ENCODE measurements at regions not wholly inside any gene's neighbourhood (a gene's known extent, or its start where the extent isn't known, plus 50 kb on each side); places are given as distances from the start of the nearest gene placed in this dataset.

DNA sequence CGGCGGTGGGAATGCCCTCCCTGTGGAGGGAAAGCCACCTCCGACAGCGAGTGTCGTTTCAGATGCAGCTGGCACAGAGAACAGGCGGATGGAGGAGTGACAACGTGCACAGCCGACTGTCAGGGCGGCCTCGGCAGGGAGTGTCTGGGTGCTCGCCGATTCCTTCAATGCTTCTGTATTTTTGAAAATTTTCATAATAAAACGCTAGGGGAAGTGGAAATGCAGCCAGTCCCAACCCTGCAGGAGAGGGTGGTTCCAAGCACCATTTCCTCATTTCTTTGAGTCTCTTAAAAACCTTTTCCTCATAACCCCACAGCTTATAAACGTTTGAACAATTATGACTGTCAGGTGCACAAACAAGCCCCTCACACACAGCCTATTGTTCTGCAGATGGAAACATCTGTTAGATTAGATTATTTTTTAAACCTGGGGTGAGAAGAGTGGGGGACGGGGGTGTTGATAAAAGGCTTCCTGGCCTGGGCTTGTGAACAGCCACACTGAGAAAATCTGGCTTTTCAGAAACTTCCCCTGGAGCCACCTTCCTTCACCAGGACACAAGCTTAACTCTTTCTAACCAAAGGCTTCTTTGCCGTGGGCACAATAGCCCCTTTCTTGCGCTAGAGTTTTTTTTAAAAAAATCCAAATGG, 228.9 kb downstream of the ANKRD60 start:
- TF ChIP-seq POLR2A (IDR thresholded peaks at IDR 0.05; ENCODE audit: low read depth, low read length) = no peak
- TF ChIP-seq BCL3 (IDR thresholded peaks at IDR 0.05; ENCODE audit: borderline replicate concordance, insufficient read depth, low read depth, low read length, poor library complexity, severe bottlenecking) = no peak
- no peak for TF ChIP-seq ELK1 (IDR thresholded peaks at IDR 0.05; ENCODE audit: low read depth, low read length)
- TF ChIP-seq SP1 (IDR thresholded peaks at IDR 0.05; ENCODE audit: low read depth, low read length) = no peak
- TF ChIP-seq, protein P1, sequence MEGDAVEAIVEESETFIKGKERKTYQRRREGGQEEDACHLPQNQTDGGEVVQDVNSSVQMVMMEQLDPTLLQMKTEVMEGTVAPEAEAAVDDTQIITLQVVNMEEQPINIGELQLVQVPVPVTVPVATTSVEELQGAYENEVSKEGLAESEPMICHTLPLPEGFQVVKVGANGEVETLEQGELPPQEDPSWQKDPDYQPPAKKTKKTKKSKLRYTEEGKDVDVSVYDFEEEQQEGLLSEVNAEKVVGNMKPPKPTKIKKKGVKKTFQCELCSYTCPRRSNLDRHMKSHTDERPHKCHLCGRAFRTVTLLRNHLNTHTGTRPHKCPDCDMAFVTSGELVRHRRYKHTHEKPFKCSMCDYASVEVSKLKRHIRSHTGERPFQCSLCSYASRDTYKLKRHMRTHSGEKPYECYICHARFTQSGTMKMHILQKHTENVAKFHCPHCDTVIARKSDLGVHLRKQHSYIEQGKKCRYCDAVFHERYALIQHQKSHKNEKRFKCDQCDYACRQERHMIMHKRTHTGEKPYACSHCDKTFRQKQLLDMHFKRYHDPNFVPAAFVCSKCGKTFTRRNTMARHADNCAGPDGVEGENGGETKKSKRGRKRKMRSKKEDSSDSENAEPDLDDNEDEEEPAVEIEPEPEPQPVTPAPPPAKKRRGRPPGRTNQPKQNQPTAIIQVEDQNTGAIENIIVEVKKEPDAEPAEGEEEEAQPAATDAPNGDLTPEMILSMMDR (IDR thresholded peaks at IDR 0.05 in 2 of 3, conservative IDR thresholded peaks at IDR 0.05 in 1 of 3; ENCODE audit: control insufficient read depth in 2 of 3, extremely low read depth in 1 of 3, insufficient read depth in 1 of 3, low read depth in 3 of 3, low read length in 3 of 3) = no peak
- no peak for TF ChIP-seq ZNF274 (IDR thresholded peaks at IDR 0.05; ENCODE audit: insufficient read depth, insufficient read length)
- TF ChIP-seq PAX8 (IDR thresholded peaks at IDR 0.05) = no peak
- TF ChIP-seq POLR2AphosphoS5 (IDR thresholded peaks at IDR 0.05; ENCODE audit: low read length) = no peak

All from GM12878 (cell line).